ENCODE measurements at regions not wholly inside any gene's neighbourhood (a gene's known extent, or its start where the extent isn't known, plus 50 kb on each side); places are given as distances from the start of the nearest gene placed in this dataset.

DNA sequence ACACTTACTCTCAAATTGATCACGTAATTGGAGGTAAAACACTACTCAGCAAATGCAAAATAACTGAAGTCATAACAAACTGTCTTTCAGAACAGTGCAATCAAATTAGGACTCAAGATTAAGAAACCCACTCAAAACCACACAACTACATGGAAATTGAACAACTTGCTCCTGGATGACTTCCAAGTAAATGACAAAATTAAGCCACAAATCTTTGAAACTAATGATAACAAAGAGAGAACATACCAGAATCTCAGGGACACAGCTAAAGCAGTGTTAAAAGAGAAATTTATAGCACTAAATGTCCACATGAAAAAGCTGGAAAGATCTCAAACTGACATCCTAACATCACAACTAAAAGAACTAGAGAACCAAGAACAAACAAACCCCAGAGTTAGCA is 540.5 kb upstream of the CDH18 start:
- H3K9me3 Mint-ChIP-seq: peaks cover 18% of the 10 kb centered on the region
- H3K27me3 Mint-ChIP-seq (ENCODE audit: insufficient read depth): no peaks in the 10 kb centered on the region
- H3K36me3 Mint-ChIP-seq (ENCODE audit: low read depth): no peaks in the 10 kb centered on the region
- H3K4me3 Mint-ChIP-seq: no peak overlapping the region
- intact Hi-C loops (cut with micrococcal nuclease): no loop called here
- H3K27ac Mint-ChIP-seq: no peak overlapping the region
- DNase-seq (ENCODE audit: low spot score): no peak
- no peaks in the 10 kb centered on the region for H3K4me1 Mint-ChIP-seq (ENCODE audit: low read depth)

DNA sequence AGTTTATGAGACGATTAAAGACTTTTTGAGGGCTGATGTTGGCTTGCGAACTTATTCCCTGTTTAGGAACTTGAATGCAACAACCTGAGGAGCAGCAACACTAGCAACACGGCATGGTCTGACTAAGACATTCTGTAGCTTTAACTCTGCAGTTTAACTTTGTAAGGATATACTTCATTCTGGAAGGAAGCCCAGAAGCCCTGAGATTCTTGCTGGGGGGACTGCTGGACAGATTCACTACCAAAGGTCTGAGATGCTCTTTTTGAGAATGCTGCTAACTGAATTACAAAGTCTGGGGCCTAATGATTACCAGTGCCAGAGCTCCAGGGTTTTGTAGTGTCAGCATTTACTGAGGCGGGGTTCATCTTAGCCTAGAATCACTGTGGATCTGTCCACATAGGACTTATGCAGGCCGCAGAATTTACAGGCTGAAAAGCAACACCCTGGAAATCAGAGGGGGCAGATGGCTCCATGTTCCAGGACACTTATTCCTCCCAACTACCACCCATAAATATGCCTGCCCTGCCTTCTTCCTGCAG is 537.1 kb upstream of the CDH18 start:
- Mint-ChIP-seq H3K36me3 (ENCODE audit: low read depth) (no peaks in the 10 kb centered on the region), H3K4me1 (ENCODE audit: low read depth) (no peaks in the 10 kb centered on the region), H3K27me3 (ENCODE audit: insufficient read depth) (no peaks in the 10 kb centered on the region), H3K4me3 (no peak overlapping the region), H3K9me3 (peaks cover 23% of the 10 kb centered on the region), H3K27ac (no peak overlapping the region)
- no peak for DNase-seq (ENCODE audit: low spot score)
- intact Hi-C loops (cut with micrococcal nuclease): no loop called here

DNA sequence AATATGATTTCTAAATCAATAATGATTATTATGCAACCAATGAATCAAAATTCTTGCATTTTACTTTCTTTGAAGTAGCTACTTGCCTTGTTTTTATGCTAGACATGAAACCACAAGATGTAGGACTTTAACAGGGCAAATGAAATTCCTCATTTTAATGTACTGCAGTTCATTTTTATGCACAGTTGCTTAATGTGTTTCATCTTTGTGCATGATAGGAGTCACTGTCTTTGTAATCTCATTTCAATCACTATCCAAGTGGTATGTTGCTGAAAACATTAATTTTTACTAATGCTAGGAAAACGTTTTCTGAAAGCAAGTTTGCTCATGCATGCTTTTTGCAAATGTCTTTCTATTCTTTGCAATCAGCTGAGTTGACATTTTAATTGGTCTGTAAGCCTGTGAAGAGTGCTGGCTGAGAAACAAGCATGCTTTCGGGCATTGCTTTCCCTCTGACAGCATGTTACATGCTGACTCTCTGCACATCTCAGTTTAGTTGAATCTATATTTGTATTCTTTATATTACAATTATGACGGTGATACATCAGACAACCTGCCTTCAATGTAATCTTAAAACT is 535.0 kb upstream of the CDH18 start:
- H3K4me3 Mint-ChIP-seq: no peak overlapping the region
- no peak for DNase-seq (ENCODE audit: low spot score)
- intact Hi-C loops (cut with micrococcal nuclease): no loop called here
- H3K36me3 Mint-ChIP-seq (ENCODE audit: low read depth): no peaks in the 10 kb centered on the region
- H3K27me3 Mint-ChIP-seq (ENCODE audit: insufficient read depth): no peaks in the 10 kb centered on the region
- peaks cover 19% of the 10 kb centered on the region for H3K9me3 Mint-ChIP-seq
- no peaks in the 10 kb centered on the region for H3K4me1 Mint-ChIP-seq (ENCODE audit: low read depth)
- H3K27ac Mint-ChIP-seq: no peak overlapping the region

DNA sequence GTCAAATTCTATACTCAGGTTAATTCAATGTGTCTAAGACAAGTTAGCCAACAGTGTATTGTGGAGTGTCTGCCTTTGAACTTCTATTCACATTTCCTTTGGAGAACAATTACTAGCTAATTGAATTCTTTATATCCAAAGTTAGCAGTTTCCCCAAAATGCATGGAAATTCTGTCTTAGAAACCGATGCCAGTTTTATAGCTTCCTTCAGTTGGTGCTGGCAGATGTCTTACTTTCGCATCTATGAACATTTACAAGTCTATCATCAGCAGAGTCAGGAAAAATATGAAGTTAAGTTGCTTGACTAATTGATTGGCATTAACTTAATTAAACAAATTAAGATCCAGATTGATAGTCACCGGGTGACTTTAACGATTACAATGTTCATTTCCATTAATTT is 527.6 kb upstream of the CDH18 start:
- Mint-ChIP-seq H3K27me3 (ENCODE audit: insufficient read depth) (no peaks in the 10 kb centered on the region), H3K4me1 (ENCODE audit: low read depth) (no peaks in the 10 kb centered on the region), H3K27ac (no peak overlapping the region), H3K36me3 (ENCODE audit: low read depth) (no peaks in the 10 kb centered on the region), H3K4me3 (no peak overlapping the region), H3K9me3 (peaks cover 24% of the 10 kb centered on the region)
- intact Hi-C loops (cut with micrococcal nuclease): no loop called here
- DNase-seq (ENCODE audit: low spot score): no peak

DNA sequence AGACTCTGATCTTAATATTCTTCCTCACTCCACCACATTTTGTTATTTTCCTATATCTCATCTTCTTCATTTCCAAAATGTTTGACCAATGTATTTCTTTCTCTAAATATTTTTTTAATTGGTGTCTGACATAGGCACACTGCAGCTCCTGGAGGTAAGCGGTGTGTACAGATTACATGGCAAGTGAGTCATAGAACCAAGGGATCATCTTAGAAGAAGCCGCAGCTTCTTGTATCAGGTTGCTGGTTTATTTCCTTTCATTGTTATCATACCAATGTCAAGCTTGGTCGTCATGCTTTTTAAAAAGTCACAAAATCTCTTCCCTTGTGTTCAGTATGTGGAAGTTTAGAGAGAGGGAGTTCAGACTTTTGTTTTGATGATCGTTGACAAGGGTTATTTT is 526.1 kb upstream of the CDH18 start:
- intact Hi-C loops (cut with micrococcal nuclease): no loop called here
- H3K27ac Mint-ChIP-seq: no peak overlapping the region
- H3K36me3 Mint-ChIP-seq (ENCODE audit: low read depth): no peaks in the 10 kb centered on the region

DNA sequence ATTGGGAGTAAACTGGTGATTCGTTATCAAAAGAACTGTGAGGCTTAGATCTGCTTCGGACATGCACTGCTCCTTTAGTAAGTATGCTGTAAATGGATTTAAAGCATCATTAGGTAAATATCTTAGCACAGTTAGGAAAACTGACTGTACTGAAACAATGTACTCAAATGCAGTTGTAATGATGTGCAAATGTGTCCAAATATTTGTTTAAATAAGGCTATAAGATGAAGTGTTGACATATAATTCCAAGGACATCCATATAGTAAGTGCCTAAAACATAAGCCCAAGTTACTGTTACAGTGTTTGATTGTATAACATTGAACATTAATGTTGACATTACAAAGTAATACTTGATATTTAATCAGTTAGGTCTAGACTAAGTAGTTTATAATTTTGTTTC is 512.5 kb upstream of the CDH18 start:
- intact Hi-C loops (cut with micrococcal nuclease): no loop called here
- Mint-ChIP-seq H3K9me3 (peaks cover 5% of the 10 kb centered on the region), H3K27me3 (ENCODE audit: insufficient read depth) (no peaks in the 10 kb centered on the region), H3K27ac (no peak overlapping the region), H3K36me3 (ENCODE audit: low read depth) (no peaks in the 10 kb centered on the region), H3K4me3 (no peak overlapping the region), H3K4me1 (ENCODE audit: low read depth) (no peaks in the 10 kb centered on the region)
- DNase-seq (ENCODE audit: low spot score): no peak

More for the DNA sequence above, 526.1 kb upstream of the CDH18 start:
- no peak overlapping the region for H3K4me3 Mint-ChIP-seq
- H3K9me3 Mint-ChIP-seq: peaks cover 22% of the 10 kb centered on the region
- H3K27me3 Mint-ChIP-seq (ENCODE audit: insufficient read depth): no peaks in the 10 kb centered on the region
- no peak for DNase-seq (ENCODE audit: low spot score)
- H3K4me1 Mint-ChIP-seq (ENCODE audit: low read depth): no peaks in the 10 kb centered on the region

DNA sequence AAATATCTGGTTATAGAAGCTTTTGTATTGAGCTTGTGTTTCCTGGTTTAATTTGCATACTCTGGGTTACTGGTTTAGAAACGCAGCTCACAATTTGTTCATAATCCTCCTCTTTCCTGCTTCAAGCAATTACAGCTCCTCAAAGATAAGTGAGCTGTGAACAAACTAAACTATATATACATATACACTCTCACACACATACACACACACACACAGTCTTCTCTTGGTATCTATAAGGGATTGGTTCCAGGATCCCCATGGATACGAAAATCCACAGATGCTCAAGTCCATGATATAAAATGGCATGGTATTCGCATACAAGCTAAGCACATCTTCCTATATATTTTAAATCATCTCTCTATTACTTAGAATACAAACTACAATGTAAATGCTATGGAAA is 510.9 kb upstream of the CDH18 start:
- Mint-ChIP-seq H3K27me3 (ENCODE audit: insufficient read depth) (no peaks in the 10 kb centered on the region), H3K36me3 (ENCODE audit: low read depth) (no peaks in the 10 kb centered on the region), H3K4me1 (ENCODE audit: low read depth) (no peaks in the 10 kb centered on the region), H3K27ac (no peak overlapping the region), H3K4me3 (no peak overlapping the region), H3K9me3 (peaks cover 9% of the 10 kb centered on the region)
- no peak for DNase-seq (ENCODE audit: low spot score)
- intact Hi-C loops (cut with micrococcal nuclease): no loop called here

DNA sequence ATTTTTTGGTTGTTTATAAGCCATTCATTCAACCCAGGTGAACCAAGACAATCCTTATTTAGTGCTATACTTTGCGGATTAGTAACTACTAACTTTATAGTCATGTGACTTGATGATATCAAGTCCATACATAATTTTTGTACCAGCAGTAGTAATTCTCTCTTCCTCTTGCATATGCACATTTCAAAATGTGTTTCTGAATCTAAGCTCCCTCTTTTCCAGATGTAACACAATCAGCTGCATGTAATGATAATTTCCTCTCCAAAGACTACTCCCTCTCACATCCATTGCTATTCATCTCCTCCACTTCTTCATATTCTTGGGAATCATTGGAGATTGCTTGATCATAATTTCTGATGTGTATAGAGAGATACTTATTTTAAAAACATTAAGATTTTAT is 510.1 kb upstream of the CDH18 start:
- DNase-seq (ENCODE audit: low spot score): no peak
- intact Hi-C loops (cut with micrococcal nuclease): no loop called here
- peaks cover 9% of the 10 kb centered on the region for H3K9me3 Mint-ChIP-seq
- no peaks in the 10 kb centered on the region for H3K4me1 Mint-ChIP-seq (ENCODE audit: low read depth)
- H3K4me3 Mint-ChIP-seq: no peak overlapping the region
- H3K27me3 Mint-ChIP-seq (ENCODE audit: insufficient read depth): no peaks in the 10 kb centered on the region
- no peak overlapping the region for H3K27ac Mint-ChIP-seq
- no peaks in the 10 kb centered on the region for H3K36me3 Mint-ChIP-seq (ENCODE audit: low read depth)

DNA sequence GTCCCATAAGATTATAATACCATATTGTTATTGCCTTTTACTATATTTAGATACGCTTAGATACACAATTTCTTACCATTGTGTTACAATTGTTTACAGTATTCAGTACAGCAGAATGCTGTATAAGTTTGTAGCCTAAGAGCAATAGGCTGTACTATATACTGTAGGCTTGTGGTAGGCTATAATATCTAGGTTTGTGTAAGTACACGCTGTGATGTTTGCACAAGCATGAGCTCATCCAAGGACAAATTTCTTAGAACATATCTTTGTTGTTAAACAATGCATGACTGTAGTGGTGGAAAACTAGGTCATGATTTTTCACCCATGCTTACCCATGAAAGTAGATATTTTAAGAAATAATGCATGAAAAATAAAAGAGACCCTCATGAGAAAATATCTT is 509.4 kb upstream of the CDH18 start:
- Mint-ChIP-seq H3K36me3 (ENCODE audit: low read depth) (no peaks in the 10 kb centered on the region), H3K27me3 (ENCODE audit: insufficient read depth) (no peaks in the 10 kb centered on the region)
- intact Hi-C loops (cut with micrococcal nuclease): no loop called here

DNA sequence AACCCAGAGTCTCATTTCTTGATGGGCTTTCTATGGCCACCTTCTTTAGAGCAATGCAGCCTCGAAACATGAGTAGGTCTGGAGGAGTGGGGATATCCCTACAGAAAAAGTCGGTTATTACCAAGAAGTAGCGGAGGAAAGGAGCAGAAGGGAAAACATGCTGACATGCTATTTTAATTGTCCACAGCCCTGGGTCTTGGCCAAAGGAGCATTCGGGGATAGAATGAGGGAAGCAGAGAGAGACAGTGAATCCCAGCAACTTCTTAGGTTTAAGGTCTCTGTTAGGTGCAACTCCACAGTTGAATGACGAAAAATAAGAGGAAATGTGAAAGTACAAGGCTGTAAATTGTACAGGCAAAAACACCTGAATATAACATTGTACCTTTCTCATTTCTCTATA is 506.7 kb upstream of the CDH18 start:
- Mint-ChIP-seq H3K36me3 (ENCODE audit: low read depth) (no peaks in the 10 kb centered on the region), H3K9me3 (peaks cover 6% of the 10 kb centered on the region), H3K27me3 (ENCODE audit: insufficient read depth) (no peaks in the 10 kb centered on the region), H3K27ac (no peak overlapping the region), H3K4me3 (no peak overlapping the region), H3K4me1 (ENCODE audit: low read depth) (no peaks in the 10 kb centered on the region)
- intact Hi-C loops (cut with micrococcal nuclease): no loop called here
- DNase-seq (ENCODE audit: low spot score): no peak

More for the DNA sequence above, 509.4 kb upstream of the CDH18 start:
- Mint-ChIP-seq H3K27ac (no peak overlapping the region), H3K9me3 (peaks cover 9% of the 10 kb centered on the region), H3K4me3 (no peak overlapping the region), H3K4me1 (ENCODE audit: low read depth) (no peaks in the 10 kb centered on the region)
- DNase-seq (ENCODE audit: low spot score): no peak

DNA sequence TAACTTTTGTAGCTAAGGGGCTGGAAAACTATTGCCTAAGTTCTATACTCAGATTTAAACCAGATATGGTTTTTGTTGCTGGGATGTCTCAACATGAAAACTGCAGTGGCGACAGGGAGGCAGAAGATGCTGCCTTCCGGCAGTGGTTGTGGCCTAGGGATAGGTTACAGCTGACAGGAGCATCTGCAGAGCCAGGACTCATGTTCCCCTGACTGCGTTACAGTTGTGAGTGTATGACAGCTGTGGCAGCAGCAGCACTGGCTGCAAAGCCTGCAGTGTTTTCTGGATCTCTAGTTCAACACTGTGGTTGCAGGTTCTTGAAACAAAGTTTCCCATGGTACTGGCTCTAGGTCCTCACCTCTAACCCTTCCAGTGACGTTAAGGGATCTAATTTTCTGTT is 498.8 kb upstream of the CDH18 start:
- Mint-ChIP-seq H3K9me3 (peaks cover 3% of the 10 kb centered on the region), H3K4me1 (ENCODE audit: low read depth) (no peaks in the 10 kb centered on the region), H3K27ac (no peak overlapping the region), H3K36me3 (ENCODE audit: low read depth) (no peaks in the 10 kb centered on the region), H3K4me3 (no peak overlapping the region), H3K27me3 (ENCODE audit: insufficient read depth) (no peaks in the 10 kb centered on the region)
- intact Hi-C loops (cut with micrococcal nuclease): no loop called here
- no peak for DNase-seq (ENCODE audit: low spot score)

DNA sequence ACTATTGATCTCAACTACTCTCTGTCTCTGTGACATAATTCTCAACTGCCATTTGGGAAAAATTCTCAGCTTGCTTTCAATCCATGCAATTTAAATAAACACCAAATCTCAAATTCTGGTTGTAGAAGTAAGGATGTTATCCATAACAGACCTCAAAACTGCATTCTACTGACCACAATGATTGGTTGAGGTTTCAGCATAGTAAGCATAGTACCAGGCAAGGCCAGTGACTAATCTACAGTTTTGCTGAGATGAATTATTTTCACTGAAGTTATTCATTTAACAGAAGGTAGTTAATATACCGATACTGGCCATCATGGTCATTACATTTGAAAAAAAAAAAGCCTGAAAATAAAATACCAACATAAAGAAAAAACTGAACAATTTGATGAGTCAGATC is 488.0 kb upstream of the CDH18 start:
- intact Hi-C loops (cut with micrococcal nuclease): no loop called here
- Mint-ChIP-seq H3K4me3 (no peak overlapping the region), H3K4me1 (ENCODE audit: low read depth) (no peaks in the 10 kb centered on the region), H3K9me3 (peaks cover 19% of the 10 kb centered on the region), H3K36me3 (ENCODE audit: low read depth) (no peaks in the 10 kb centered on the region), H3K27me3 (ENCODE audit: insufficient read depth) (no peaks in the 10 kb centered on the region), H3K27ac (no peak overlapping the region)
- no peak for DNase-seq (ENCODE audit: low spot score)

DNA sequence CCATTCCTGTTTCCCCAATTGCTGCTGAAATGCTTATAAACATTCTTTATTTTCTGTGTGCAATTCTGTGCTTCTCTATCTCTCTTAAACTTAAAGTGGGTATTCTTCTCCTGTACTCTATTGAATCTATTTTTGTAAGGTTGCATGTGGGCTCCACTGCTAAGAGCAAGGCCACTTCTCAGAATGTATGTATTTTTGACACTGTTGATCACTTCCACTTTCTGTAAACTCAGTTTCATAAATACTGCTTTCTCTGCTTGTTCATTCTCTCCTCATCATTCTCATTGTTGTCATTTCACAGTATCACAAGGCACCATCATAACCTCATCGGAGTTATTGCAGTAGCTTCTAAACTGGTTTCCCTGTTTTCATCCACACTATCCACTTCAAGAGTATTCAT is 483.0 kb upstream of the CDH18 start:
- Mint-ChIP-seq H3K4me3 (no peak overlapping the region), H3K27ac (no peak overlapping the region), H3K36me3 (ENCODE audit: low read depth) (no peaks in the 10 kb centered on the region), H3K27me3 (ENCODE audit: insufficient read depth) (no peaks in the 10 kb centered on the region), H3K9me3 (peaks cover 5% of the 10 kb centered on the region), H3K4me1 (ENCODE audit: low read depth) (no peaks in the 10 kb centered on the region)
- no peak for DNase-seq (ENCODE audit: low spot score)
- intact Hi-C loops (cut with micrococcal nuclease): no loop called here

DNA sequence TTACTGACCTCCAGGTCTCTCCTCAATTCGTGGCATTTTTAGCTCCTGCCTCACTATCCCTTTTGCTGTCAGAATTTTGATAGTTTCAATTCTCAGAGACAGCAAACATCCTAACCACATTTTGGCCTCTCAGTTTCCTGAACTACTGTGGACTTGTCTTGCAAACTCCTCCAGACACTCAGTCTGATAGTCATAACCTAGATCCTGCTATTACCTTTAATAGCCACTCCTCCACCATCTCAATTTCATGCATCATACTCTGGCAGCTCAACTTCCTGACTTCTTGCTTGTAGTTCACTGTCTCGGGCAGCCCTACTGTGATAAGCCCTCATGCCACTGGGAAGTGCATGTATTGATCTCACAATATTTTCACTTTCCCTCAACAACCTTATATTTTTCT is 481.8 kb upstream of the CDH18 start:
- H3K36me3 Mint-ChIP-seq (ENCODE audit: low read depth): no peaks in the 10 kb centered on the region
- peaks cover 5% of the 10 kb centered on the region for H3K9me3 Mint-ChIP-seq
- intact Hi-C loops (cut with micrococcal nuclease): no loop called here
- no peak overlapping the region for H3K4me3 Mint-ChIP-seq
- DNase-seq (ENCODE audit: low spot score): no peak
- H3K27ac Mint-ChIP-seq: no peak overlapping the region
- H3K27me3 Mint-ChIP-seq (ENCODE audit: insufficient read depth): no peaks in the 10 kb centered on the region
- no peaks in the 10 kb centered on the region for H3K4me1 Mint-ChIP-seq (ENCODE audit: low read depth)

All from activated T-helper 1 cell treated with anti-CD3 and anti-CD28 coated beads, Interleukin-12 subunit alpha, Interleukin-12 subunit beta, Interleukin-2, Interleukin-4 antibody, amounts not matched to agents 30 ng/mL and 10 ng/mL and 1 ng/mL, durations not matched to agents 14 hours and 24 hours and 36 hours (primary cell).